Kidney epithelial cell (primary cell): ENCODE measurements at regions not wholly inside any gene's neighbourhood (a gene's known extent, or its start where the extent isn't known, plus 50 kb on each side); places are given as distances from the start of the nearest gene placed in this dataset.

Source experiments
- DNase-seq: peaks from one replicate; pipeline ENCODE4 v3.0.0-alpha.2; 2010; ENCODE audit warnings: low read depth
- H3K27me3 ChIP-seq: 2 replicates; pipeline ENCODE4 v1.6.0; 2011; ENCODE audit warnings: low read length; ENCODE audit not compliant: control insufficient read depth, insufficient read depth
- H3K36me3 ChIP-seq: 2 replicates; pipeline ENCODE4 v1.5.1; 2011; ENCODE audit warnings: low read length; ENCODE audit not compliant: control insufficient read depth, insufficient read depth
- H3K4me3 ChIP-seq: 2 replicates; pipeline ENCODE4 v1.5.1; 2011; ENCODE audit warnings: low read depth, mild to moderate bottlenecking, control low read depth, low read length
- TF ChIP-seq, protein P1 (sequence below): IDR thresholded peaks from 2 replicates; pipeline ENCODE4 v1.5.1; 2011; ENCODE audit warnings: mild to moderate bottlenecking, moderate library complexity, low read length, control low read depth, inconsistent platforms; ENCODE audit not compliant: insufficient read depth, poor library complexity, severe bottlenecking

DNA sequence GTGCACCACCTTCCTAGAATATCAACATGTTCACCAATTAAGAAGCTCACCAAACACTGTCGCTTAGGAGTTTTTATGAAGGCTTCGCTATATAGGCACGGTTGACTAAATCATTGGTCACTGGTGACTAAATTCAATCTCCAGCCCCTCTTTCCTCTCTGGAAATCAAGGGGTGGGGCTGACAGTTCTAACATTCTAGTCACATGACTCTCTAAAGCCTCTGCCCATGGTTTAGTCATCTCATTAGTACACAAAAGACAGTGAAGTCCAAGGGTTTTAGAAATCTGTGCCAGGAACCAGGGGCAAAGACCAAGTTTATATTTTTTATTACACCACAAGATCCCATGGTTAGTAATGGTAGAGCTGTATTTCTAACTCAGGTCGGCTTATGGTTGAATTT, 243.2 kb downstream of the ELAVL2 start:
- H3K36me3 ChIP-seq = no peaks in the 10 kb centered on the region
- no peak for DNase-seq
- H3K4me3 ChIP-seq = no peak overlapping the region
- H3K27me3 ChIP-seq = no peaks in the 10 kb centered on the region
- TF ChIP-seq, protein P1, sequence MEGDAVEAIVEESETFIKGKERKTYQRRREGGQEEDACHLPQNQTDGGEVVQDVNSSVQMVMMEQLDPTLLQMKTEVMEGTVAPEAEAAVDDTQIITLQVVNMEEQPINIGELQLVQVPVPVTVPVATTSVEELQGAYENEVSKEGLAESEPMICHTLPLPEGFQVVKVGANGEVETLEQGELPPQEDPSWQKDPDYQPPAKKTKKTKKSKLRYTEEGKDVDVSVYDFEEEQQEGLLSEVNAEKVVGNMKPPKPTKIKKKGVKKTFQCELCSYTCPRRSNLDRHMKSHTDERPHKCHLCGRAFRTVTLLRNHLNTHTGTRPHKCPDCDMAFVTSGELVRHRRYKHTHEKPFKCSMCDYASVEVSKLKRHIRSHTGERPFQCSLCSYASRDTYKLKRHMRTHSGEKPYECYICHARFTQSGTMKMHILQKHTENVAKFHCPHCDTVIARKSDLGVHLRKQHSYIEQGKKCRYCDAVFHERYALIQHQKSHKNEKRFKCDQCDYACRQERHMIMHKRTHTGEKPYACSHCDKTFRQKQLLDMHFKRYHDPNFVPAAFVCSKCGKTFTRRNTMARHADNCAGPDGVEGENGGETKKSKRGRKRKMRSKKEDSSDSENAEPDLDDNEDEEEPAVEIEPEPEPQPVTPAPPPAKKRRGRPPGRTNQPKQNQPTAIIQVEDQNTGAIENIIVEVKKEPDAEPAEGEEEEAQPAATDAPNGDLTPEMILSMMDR = no peak

DNA sequence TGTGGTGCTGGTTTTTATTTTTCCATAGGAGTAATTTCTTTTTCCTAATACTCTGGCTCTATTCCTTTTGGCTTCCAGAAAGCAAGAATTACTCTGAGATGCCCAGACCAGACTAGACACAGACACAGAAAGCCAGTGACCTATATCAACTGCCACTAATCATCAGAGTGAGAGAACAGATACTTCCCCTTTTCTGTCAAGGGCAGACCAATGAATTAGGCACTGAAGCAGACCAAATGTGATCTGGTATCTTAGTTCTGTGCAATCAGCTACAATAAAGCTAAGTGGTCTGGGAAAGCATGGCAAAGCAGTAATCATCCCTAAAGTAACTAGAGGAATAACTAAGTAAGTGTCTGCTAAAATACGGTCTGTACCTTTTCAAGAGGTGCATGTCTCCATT, 239.1 kb downstream of the ELAVL2 start:
- H3K4me3 ChIP-seq = no peak overlapping the region
- no peaks in the 10 kb centered on the region for H3K36me3 ChIP-seq
- TF ChIP-seq, protein P1 = no peak
- no peak for DNase-seq
- H3K27me3 ChIP-seq = no peaks in the 10 kb centered on the region

DNA sequence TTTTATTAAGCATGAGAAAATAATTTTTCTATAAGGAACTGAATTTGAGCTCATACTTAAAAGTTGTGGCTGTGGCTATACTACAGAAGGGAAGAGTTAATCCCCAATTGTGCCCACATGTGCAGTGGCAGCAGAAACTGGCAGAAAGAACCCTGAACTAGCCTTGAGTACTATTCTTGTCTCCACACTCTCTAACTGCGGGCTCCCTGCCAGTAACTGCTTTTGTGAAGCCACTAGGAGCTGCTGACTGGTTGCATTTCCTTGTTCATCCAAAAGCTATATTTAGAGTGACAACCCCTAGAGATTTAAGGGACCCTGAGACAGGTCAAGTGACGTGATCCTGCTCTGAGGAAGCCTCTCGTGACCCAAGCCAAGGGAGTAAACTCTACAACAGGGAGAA, 238.6 kb downstream of the ELAVL2 start:
- no peak overlapping the region for H3K4me3 ChIP-seq
- no peak for DNase-seq
- TF ChIP-seq, protein P1 = no peak
- no peaks in the 10 kb centered on the region for H3K36me3 ChIP-seq
- no peaks in the 10 kb centered on the region for H3K27me3 ChIP-seq

DNA sequence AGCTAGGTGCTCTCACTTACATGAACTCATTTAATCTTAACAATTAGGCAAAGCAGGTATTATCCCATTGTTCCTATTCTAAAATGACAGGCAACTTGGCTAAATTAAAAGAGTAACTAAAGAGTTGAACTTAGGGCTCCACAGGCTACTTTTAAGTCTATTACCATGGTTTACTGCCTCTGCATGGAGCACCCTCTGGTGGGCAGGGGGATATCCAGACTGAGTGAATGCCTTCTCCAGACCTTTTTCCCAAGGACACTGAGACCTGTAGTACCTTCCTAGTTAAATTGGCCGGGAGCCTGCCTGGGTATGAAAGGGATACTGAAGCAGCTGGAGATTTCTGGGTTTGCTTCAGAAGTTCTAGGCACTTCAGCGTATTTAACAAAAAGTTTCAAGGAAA, 238.1 kb downstream of the ELAVL2 start:
- DNase-seq = no peak
- Histone ChIP-seq H3K4me3 (no peak overlapping the region), H3K27me3 (no peaks in the 10 kb centered on the region), H3K36me3 (no peaks in the 10 kb centered on the region)
- TF ChIP-seq, protein P1 = no peak

DNA sequence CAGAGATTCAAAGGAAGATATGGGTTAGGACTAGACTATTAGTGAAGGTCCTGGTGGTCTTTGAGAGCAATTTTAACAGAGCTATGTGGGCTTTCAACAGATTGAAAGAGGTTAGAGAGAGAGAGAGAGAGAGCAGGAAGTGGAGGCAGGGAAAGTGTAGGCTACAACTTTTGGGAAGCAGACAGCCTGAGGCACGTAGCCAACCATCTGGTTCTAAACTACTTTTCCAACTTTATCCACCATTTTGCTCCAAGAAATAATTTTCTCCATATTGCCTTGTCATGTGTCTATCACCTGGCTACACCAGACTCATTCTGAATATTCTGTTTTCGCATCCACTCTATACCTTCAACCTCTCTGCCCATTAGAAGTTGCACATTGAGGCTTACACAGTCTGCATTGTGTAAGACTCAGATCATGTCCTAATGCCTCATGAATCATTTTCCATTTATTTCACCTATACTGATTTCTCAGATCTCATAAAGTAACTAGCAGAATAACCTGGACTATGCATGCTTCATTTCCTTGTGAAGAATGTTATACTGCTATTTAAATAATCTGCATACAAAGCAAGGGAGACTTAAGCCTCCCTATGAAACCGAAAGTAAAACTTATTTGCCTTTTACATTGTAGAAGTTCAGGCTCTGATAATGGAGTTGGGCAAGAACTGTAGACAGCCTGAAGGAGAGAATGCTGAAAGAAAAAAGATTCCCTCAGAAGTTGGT, 235.6 kb downstream of the ELAVL2 start:
- no peak for DNase-seq
- H3K36me3 ChIP-seq = no peaks in the 10 kb centered on the region
- H3K27me3 ChIP-seq = no peaks in the 10 kb centered on the region
- no peak overlapping the region for H3K4me3 ChIP-seq
- TF ChIP-seq, protein P1 = no peak

DNA sequence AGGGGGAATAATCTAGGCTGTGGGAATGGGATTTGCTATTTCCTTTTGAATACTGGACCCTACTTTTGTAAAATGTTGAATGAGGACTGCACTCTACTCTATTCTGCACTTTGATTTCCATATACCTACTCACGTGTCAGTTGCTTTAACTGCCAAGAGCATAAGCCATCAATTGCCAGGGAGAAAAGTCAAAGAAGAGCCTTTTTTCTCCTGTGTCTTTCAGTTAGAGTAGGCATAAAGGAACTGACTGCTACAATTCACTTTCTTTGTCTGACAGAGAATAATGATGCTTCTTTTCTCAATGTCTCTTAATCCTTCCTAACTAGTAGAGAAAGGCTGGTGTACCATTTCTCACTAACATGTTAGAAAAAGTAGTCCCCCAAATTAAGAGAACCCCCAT, 231.6 kb downstream of the ELAVL2 start:
- TF ChIP-seq, protein P1 = no peak
- no peak overlapping the region for H3K4me3 ChIP-seq

More for the DNA sequence above, 231.6 kb downstream of the ELAVL2 start:
- Histone ChIP-seq H3K36me3 (no peaks in the 10 kb centered on the region), H3K27me3 (no peaks in the 10 kb centered on the region)
- no peak for DNase-seq
